ENCODE measurements at regions not wholly inside any gene's neighbourhood (a gene's known extent, or its start where the extent isn't known, plus 50 kb on each side); places are given as distances from the start of the nearest gene placed in this dataset.

GRCh38 chr13:63184693-63185092, 1769.0 kb upstream of the PCDH20 start:
- no peak for DNase-seq (ENCODE audit: low spot score)

GRCh38 chr13:63175536-63175935, 1759.9 kb upstream of the PCDH20 start:
- no peak for DNase-seq (ENCODE audit: low spot score)

- DNase-seq (ENCODE audit: low spot score), result no peak
Observed at GRCh38 chr13:63167699-63168337, 1752.2 kb upstream of the PCDH20 start.

- DNase-seq (ENCODE audit: low spot score), result no peak
Observed at GRCh38 chr13:63166345-63166744, 1750.7 kb upstream of the PCDH20 start.

DNA sequence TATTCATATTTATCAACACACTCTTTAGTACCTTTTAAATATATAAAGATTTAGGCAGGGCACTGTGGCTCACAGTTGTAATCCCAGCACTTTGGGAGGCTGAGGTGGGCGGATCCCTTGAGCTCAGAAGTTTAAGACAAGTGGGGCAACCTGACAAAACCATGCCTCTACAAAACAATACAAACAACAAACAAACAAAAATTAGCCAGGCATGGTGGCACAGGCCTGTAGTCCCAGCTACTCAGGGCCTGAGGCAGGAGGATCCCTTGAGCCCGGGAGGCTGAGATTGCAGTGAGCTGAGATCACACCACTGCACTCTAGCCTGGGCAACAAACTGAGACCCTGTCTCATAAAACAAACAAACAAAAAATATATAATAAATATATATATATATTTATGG, 1748.3 kb upstream of the PCDH20 start:
- no peak for DNase-seq (ENCODE audit: low spot score)

DNA sequence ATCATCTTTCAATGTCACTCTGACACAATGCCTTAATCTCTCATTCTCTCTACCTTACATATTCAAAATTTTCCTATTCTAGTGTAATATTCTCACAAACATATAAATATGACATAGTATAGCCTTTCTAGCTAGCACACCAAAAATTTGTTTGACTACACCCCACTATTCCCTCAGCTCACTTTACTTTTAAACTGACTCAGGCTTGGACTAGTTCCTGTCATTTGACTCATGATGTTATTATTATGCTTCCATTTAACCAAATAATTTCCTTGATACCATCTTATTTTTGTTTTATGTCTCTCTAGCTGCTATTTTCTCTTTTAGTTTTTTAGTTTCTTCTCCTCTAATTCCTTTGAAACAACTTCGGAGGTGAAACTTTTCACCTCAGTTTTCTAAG, 1745.6 kb upstream of the PCDH20 start:
- DNase-seq (ENCODE audit: low spot score), result no peak

GRCh38 chr13:63156816-63157215, 1741.2 kb upstream of the PCDH20 start:
- no peak for DNase-seq (ENCODE audit: low spot score)

- no peak for DNase-seq (ENCODE audit: low spot score)
Observed at GRCh38 chr13:63149375-63149774, 1733.7 kb upstream of the PCDH20 start.

DNA sequence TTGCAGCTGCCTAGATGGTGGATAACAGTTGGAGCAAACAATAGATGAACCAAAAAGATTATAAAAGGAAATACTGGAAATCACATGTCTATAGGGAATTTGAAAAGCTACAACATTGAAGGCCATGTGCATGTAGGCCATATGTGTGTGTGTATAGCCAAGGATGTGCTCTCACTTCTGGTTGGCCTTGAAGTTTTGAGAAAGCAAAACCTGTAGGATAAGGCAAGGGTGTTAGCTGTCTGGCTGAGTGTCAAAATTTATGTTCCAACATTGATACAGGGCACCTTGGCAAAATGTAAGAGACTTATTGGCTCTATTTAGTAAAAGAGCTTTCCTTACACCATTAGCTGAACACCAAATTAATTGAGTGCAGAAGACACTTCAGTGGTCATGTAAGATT, 1723.6 kb upstream of the PCDH20 start:
- DNase-seq (ENCODE audit: low spot score), result no peak

DNA sequence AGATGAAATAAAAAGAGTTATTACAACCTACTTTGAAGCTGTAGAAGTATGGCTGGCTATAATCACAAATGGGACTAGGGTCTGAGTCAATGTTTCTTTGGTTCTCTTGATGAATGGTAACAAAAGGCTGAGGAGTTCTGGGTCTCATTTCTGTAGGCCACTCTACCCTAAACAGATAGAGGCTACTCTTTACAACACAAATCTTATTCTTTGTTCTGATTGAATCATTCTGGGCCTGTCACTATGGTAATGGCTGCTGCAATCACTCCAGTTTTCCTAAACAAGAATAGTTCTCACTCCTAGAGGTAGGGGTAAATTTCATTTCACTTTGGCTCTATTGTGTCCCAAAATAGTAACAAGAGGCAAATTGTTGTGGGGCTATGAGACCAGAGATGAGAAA, 1714.3 kb upstream of the PCDH20 start:
- no peak for DNase-seq (ENCODE audit: low spot score)

DNA sequence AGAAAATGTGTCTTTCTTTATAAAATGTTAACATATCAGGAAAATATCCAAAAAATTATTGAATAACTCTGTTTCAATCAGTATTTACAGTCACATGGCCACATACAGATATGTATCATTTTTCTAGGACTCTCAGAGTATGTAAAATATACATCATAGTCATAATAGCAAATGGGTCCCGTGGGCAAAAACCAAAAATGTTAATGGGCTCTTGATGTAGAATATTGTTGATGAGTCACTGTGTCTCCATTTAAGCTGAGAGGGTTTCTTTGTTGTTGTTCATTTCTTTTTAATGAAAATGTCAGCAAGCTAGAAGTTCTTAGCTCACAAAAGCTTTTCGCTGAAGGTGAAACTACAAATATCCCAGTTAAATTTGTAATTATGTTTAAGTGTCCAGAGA, 1713.1 kb upstream of the PCDH20 start:
- no peak for DNase-seq (ENCODE audit: low spot score)

DNA sequence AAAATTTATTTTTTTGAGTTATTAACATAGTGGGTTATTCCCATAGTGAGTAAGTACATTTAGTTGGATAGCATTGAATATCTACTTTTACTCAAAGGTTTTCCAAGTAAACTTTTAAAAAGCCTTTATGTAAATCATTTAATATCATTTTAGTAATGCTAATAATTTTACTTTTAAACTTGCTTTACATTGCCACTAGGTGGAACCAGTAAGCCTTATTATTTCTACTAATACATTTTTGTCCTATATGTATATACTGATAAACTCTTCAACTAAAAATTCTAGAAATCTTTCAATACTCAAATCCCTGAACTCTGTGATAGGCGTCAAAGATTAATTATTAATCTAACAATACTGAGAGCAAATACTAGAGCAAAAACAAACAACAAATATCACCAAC, 1709.2 kb upstream of the PCDH20 start:
- no peak for DNase-seq (ENCODE audit: low spot score)

- DNase-seq (ENCODE audit: low spot score), result no peak
Observed at GRCh38 chr13:63120883-63121282, 1705.2 kb upstream of the PCDH20 start.

GRCh38 chr13:63117710-63118109, 1702.1 kb upstream of the PCDH20 start:
- DNase-seq (ENCODE audit: low spot score), result no peak

DNA sequence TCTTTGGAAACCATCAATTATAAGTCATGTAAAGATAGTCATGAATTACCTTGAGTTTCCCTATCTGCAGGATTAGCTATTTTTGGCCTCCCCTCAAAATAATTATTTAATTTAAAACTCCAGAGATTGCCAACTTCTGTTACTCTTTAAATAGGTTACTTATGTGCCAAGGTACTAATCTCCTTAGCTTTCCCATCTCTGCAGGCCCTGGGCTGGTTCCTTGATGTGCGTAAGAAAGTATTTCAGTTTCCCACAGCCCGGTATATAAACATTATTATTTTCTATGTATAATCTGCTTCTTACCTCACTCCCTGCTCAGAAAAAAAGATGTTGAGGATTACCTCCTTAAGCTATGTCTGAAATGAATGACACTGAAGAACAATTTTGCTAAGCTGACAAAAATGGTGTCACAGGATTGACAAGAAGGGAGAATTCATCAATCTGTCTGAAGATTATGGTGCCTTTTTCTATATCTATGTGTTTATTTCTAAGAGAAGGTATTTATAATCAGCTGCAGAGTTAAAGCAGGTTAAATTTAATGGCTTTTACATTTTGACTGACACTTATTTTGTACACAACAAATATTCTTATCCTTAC, 1697.2 kb upstream of the PCDH20 start:
- DNase-seq (ENCODE audit: low spot score), result no peak

DNA sequence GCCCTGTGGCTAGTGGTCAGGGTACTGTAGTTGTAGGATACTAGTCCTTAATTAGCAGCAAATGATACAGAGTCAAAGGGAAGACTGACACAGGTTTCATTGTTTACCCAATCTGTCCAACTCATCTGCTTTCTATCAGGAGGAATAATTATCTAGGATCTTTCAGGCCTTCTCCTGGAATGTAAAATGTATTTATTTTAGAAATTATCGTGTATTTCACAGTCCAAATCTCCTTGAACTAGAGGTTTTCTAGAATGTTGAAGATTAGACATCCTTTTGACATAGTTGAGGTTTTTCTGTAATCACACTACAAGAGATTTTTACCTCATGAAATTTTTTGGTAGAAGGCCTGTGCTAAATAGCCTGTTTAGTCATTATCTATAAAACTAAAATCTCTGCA, 1694.8 kb upstream of the PCDH20 start:
- no peak for DNase-seq (ENCODE audit: low spot score)

DNA sequence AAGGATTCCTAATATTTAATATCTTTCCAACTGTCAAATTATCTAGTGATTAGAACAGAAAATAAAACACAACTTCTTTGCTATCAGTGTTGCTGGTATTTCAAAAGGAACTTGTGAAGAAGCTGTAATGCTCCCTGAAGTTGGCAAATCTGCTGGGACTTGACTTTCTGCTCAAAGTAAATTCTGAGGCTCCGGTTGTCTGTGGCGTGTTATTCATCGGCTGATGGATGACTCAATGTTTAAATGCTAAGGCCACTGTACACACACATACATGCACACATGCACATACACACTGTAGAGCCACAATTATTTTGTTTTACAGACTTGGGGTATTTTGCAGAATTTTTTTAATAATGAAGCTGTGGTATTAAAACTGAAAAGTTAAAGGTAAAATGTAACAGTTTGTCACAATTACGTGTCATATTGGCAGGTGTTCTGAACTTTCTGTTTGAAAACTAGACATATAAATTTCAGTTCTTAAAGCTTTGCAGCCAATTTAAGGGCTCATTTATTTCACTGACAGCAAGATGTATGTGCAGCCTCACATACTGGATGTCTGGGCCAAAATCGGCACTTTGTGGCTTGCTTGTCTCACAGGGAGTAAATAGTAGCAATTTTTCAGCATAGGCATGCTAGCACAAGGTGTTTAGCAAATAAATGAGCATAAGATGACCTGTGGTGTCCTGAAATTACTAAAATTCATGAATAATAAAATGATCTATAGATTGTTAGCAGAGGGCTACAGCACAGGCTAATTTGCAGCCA, 1691.7 kb upstream of the PCDH20 start:
- no peak for DNase-seq (ENCODE audit: low spot score)

GRCh38 chr13:63094717-63095116, 1679.1 kb upstream of the PCDH20 start:
- no peak for DNase-seq (ENCODE audit: low spot score)

DNA sequence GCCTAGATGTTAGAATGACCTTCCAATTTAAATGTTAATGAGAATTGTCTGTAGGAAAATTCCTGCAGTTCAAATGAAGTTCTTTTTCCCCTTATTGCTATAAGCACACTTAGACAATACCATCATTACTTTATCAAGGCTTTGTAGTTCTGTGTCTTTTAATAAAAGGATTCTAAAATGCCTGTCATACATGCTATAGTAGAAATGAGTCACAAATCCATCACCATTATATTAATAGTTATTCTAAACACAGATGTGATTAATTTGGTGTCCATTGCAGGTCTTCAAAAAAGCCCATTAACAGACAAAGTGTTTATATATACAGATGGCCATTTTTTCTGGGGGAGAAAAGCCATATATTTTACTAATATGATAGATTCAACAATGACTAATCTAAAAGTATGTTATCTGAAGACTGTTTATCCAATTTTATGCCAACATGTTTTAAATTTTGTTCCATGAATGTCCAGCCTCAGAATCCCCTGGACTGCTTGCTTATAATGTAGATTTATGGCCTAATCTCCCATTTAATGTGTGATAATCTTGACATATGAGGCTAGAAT, 1678.3 kb upstream of the PCDH20 start:
- DNase-seq (ENCODE audit: low spot score), result no peak

DNA sequence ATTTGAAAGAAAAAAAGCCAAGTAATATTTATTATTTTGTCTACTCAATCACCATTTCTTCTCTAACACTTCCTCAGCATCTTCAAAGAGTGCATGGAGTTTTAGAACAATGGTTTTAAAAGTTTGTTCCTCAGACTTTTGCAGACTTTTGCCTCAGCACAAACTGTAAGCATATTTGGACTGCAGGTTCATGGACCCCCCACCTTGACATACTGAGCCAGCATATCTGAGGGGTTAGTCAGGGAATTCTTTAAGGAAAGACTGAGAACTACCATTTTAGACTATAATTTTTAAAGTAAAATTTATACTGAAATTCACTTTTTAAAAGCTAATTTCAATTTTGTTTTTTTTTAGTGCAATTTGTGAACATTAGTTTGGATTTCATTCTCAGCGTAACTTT, 1676.8 kb upstream of the PCDH20 start:
- no peak for DNase-seq (ENCODE audit: low spot score)

GRCh38 chr13:63090524-63090923, 1674.9 kb upstream of the PCDH20 start:
- no peak for DNase-seq (ENCODE audit: low spot score)

GRCh38 chr13:63088226-63088625, 1672.6 kb upstream of the PCDH20 start:
- DNase-seq (ENCODE audit: low spot score), result no peak

Data from mesenteric fat pad (tissue), 1 donor.